Fibroblast of mammary gland (primary cell): ENCODE measurements at regions not wholly inside any gene's neighbourhood (a gene's known extent, or its start where the extent isn't known, plus 50 kb on each side); places are given as distances from the start of the nearest gene placed in this dataset.

Source experiments
- DNase-seq: peaks from one replicate; pipeline ENCODE4 v3.0.0-alpha.2; 2010; ENCODE audit warnings: low read depth
- H3K4me3 ChIP-seq: 2 replicates; pipeline ENCODE4 v1.5.1; 2011; ENCODE audit warnings: low read depth, mild to moderate bottlenecking, low read length, moderate library complexity; ENCODE audit not compliant: control insufficient read depth
- TF ChIP-seq, protein P1 (sequence below): conservative IDR thresholded peaks from 2 replicates; pipeline ENCODE4 v1.5.1; 2011; ENCODE audit warnings: low read depth, low read length, inconsistent platforms; ENCODE audit not compliant: control insufficient read depth, insufficient read depth

DNA sequence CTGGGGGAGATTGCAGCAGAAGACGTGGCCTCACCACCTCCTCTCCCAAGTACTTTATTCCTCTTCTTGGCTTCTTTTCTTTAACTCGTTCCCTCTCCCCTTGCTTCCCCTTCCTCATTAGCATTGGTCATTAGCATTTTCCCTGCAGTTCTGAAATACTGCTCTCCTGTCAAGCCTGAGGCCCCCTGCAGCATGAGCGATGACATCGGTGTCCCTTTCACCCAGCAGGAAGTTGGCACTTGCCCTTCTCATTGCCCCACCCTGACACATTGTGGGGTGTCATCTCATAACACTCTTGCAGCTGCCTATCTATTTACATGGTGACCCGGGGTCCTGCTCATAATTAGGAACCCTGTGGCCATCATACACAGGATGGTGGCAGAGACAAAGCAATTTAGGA lies 167.1 kb downstream of the ARRDC4 start:
- no peak for DNase-seq
- TF ChIP-seq, protein P1, sequence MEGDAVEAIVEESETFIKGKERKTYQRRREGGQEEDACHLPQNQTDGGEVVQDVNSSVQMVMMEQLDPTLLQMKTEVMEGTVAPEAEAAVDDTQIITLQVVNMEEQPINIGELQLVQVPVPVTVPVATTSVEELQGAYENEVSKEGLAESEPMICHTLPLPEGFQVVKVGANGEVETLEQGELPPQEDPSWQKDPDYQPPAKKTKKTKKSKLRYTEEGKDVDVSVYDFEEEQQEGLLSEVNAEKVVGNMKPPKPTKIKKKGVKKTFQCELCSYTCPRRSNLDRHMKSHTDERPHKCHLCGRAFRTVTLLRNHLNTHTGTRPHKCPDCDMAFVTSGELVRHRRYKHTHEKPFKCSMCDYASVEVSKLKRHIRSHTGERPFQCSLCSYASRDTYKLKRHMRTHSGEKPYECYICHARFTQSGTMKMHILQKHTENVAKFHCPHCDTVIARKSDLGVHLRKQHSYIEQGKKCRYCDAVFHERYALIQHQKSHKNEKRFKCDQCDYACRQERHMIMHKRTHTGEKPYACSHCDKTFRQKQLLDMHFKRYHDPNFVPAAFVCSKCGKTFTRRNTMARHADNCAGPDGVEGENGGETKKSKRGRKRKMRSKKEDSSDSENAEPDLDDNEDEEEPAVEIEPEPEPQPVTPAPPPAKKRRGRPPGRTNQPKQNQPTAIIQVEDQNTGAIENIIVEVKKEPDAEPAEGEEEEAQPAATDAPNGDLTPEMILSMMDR: no peak
- no peak overlapping the region for H3K4me3 ChIP-seq

DNA sequence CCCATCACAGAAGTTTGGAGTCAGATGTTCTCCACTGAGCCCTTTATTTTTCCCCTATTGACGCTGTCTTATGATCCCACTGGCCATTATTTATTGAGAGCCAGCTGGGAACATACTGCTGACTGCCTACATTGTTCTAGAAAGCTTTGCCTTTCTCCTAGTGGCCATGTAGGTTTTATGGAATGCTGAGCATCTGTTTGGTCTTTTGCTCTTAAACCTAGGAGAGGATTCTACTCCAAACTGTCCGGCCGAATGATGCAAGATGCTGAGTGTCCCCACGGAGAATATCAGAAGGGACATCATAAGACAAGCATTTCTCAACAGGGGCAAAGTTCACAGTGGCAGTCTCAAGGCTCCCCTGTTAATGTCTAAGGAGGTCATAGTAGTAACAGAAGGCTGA lies 171.4 kb downstream of the ARRDC4 start:
- DNase-seq: peak; percentile 47
- TF ChIP-seq, protein P1: no peak
- no peak overlapping the region for H3K4me3 ChIP-seq

- TF ChIP-seq, protein P1: no peak
- DNase-seq: no peak
- H3K4me3 ChIP-seq: no peak overlapping the region
Observed at GRCh38 chr15:98134905-98135304, 174.4 kb downstream of the ARRDC4 start.

DNA sequence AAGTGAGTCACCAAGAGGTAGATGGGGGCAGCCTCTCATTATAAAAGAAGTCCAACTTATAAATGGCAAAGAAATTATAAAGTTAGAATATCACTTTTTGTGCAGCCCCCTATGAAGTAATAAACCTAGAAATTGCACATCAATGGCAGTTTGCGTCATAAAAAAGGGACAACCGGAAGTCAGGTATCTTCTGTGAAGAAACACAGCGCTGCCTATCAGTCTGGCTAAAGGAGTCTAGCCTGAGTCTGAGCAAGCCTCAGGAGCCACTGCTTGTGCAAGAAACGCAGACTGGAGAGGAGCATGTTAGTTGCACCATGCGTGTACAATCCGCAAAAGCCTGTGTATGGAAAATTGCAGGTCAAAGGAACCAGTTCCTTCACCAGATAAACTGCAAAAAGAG lies 178.4 kb downstream of the ARRDC4 start:
- TF ChIP-seq, protein P1: no peak
- DNase-seq: no peak
- H3K4me3 ChIP-seq: no peak overlapping the region

GRCh38 chr15:98139337-98139736 lies 178.8 kb downstream of the ARRDC4 start:
- no peak for DNase-seq
- TF ChIP-seq, protein P1: no peak

GRCh38 chr15:98142572-98142971 lies 182.1 kb downstream of the ARRDC4 start:
- no peak for DNase-seq
- TF ChIP-seq, protein P1: peak; percentile 4
- H3K4me3 ChIP-seq: no peak overlapping the region

More at GRCh38 chr15:98139337-98139736, 178.8 kb downstream of the ARRDC4 start:
- H3K4me3 ChIP-seq: no peak overlapping the region

DNA sequence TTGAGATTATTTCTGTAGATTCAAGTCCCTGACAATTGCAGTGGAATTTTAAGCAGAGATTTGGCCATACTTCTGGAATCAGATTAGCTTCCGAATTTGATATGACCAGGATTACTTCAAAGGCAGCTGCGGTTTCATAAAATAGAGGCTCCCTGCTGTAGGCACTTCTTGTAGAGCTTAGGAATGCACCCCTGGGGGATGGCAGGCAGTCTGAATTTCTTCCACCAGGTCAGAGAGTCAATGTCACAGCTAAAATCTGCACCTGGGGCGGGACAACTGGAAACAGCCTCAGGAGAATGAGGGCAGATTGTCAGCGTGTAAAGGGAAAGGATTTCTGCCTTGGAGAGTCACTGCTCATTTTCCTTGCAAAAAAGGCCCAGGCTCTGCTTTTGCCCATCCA lies 182.6 kb downstream of the ARRDC4 start:
- DNase-seq: no peak
- TF ChIP-seq, protein P1: no peak
- no peak overlapping the region for H3K4me3 ChIP-seq
